ENCODE measurements at regions not wholly inside any gene's neighbourhood (a gene's known extent, or its start where the extent isn't known, plus 50 kb on each side); places are given as distances from the start of the nearest gene placed in this dataset.

- no peak for TF ChIP-seq CTCF (IDR thresholded peaks at IDR 0.05)
- TF ChIP-seq POLR2AphosphoS5 (IDR thresholded peaks at IDR 0.05): no peak
- TF ChIP-seq POLR2A (IDR thresholded peaks at IDR 0.05): no peak
Measured at GRCh38 chr3:160159341-160159740, 65.9 kb upstream of the C3orf80 start.

Data from prostate gland (tissue), 2 donors.